Caco-2 (cell line): ENCODE measurements at regions not wholly inside any gene's neighbourhood (a gene's known extent, or its start where the extent isn't known, plus 50 kb on each side); places are given as distances from the start of the nearest gene placed in this dataset.

Experiments used
- BruUV-seq: library from RNA; stranded (reverse); fragments of 400-500 nt; replicated peaks from 2 replicates; lab custom pipeline; 2021; lab: Mats Ljungman, UMichigan
- CTCF ChIA-PET: fragments of 300-600 bp; sonication (Branson Sonifier 250); formaldehyde crosslinking; loops from one replicate; lab custom pipeline; 2022; ENCODE audit warnings: antibody characterized with exemption; lab: Charles Lee
- POLR2A ChIA-PET: fragments of 300-600 bp; sonication (Branson Sonifier 250); formaldehyde crosslinking; loops from one replicate; lab custom pipeline; 2022; ENCODE audit warnings: antibody characterized with exemption; lab: Charles Lee
- DNase-seq, 2 experiments: peaks; one replicate each; pipeline versions ENCODE4 v3.0.0 to v3.0.0-alpha.2; 2020 to 2022
- H3K27me3 ChIP-seq: replicated peaks from 2 replicates; pipeline ENCODE4 v1.6.0; 2011; ENCODE audit warnings: low read length; ENCODE audit not compliant: control insufficient read depth, insufficient read depth
- H3K36me3 ChIP-seq: 2 replicates; pipeline ENCODE4 v1.5.1; 2011; ENCODE audit warnings: low read length; ENCODE audit not compliant: control insufficient read depth, insufficient read depth
- H3K4me1 ChIP-seq: fragments of 250-450 bp; sonication (Bioruptor Pico); 2 replicates; pipeline ENCODE4 v1.5.1; 2020; ENCODE audit warnings: mild to moderate bottlenecking
- H3K4me3 ChIP-seq: 2 replicates; pipeline ENCODE4 v1.5.1; 2011; ENCODE audit warnings: low read depth, mild to moderate bottlenecking, control low read depth, low read length
- H3K9me3 ChIP-seq: fragments of 250-450 bp; sonication (Bioruptor Pico); 2 replicates; pipeline ENCODE4 v1.5.1; 2020; ENCODE audit warnings: mild to moderate bottlenecking, moderate library complexity
- H3K27ac Mint-ChIP-seq: one replicate; pipeline ENCODE4 v1.8.0; 2022; ENCODE audit warnings: mixed read lengths; ENCODE audit not compliant: unreplicated experiment
- H3K27me3 Mint-ChIP-seq: one replicate; pipeline ENCODE4 v1.8.0; 2022; ENCODE audit warnings: mixed read lengths; ENCODE audit not compliant: insufficient read depth, unreplicated experiment
- H3K36me3 Mint-ChIP-seq: one replicate; pipeline ENCODE4 v1.8.0; 2022; ENCODE audit warnings: mild to moderate bottlenecking, mixed read lengths; ENCODE audit not compliant: insufficient read depth, unreplicated experiment
- H3K4me1 Mint-ChIP-seq: one replicate; pipeline ENCODE4 v1.8.0; 2022; ENCODE audit warnings: low read depth, mixed read lengths; ENCODE audit not compliant: unreplicated experiment
- H3K4me3 Mint-ChIP-seq: one replicate; pipeline ENCODE4 v1.8.0; 2022; ENCODE audit warnings: mild to moderate bottlenecking, moderate library complexity, mixed read lengths; ENCODE audit not compliant: unreplicated experiment
- H3K9me3 Mint-ChIP-seq: one replicate; pipeline ENCODE4 v1.8.0; 2022; ENCODE audit warnings: mixed read lengths; ENCODE audit not compliant: unreplicated experiment
- intact Hi-C: fragments of 100-400 bp; cut with micrococcal nuclease; formaldehyde crosslinking; loops from one replicate; pipeline ENCODE4 v1.10.0; 2022; ENCODE audit not compliant: unreplicated experiment
- TF ChIP-seq, protein P1 (sequence below), 2 experiments: fragments of 200-600 bp in 1 of 2; IDR thresholded peaks; 1 replicate in 1 of 2; 2 replicates in 1 of 2; pipeline versions ENCODE4 v1.5.1 to v1.8.0; 2011 to 2022; ENCODE audit warnings: antibody characterized with exemption in 1 of 2, control low read depth in 1 of 2, inconsistent platforms in 1 of 2, low read depth in 1 of 2, low read length in 1 of 2, mild to moderate bottlenecking in 1 of 2, moderate library complexity in 1 of 2; ENCODE audit not compliant: insufficient read depth in 1 of 2, severe bottlenecking in 1 of 2, unreplicated experiment in 1 of 2

DNA sequence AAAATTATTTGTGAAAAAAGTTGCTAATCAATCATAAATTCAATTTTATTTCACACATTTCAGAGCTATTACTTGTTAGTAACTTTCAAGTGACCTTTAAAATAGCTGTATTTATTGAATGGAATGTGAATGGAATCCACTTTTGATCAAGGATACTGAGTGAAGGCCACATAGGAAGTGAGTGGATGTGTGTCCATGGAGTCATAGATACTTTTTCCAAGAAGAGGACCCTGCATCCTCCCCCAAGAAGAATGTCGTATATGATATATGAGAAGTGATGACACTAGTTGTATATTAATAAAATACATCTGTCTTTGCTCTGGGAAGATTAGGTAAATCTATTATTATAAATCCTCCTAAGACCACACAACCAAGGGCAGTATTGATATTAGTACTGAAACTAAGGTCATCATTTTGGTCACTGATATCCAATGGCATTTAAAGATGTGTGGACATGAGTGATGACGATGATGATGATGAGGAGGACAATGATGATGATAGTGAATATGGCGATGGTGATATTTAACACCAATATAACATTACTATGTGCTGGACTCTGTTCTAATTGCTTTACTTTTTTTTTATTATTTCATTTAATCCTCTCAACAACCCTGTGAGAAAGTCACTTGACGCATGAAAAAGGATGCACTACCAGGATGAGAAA lies 493.0 kb upstream of the NR2F2 start:
- Histone ChIP-seq H3K9me3 (no peaks in the 10 kb centered on the region; the same call in 1 of the 2 replicates), H3K36me3 (no peaks in the 10 kb centered on the region), H3K4me1 (no peaks in the 10 kb centered on the region), H3K4me3 (no peak overlapping the region), H3K27me3 (no peaks in the 10 kb centered on the region)
- Mint-ChIP-seq H3K27me3 (peaks cover 2% of the 10 kb centered on the region), H3K36me3 (no peaks in the 10 kb centered on the region), H3K4me3 (no peak overlapping the region), H3K9me3 (no peaks in the 10 kb centered on the region), H3K4me1 (no peaks in the 10 kb centered on the region), H3K27ac (no peak overlapping the region)
- ChIA-PET POLR2A (no interaction called here), CTCF (no interaction called here)
- intact Hi-C loops, result no loop called here
- BruUV-seq, result no TSS peak
- TF ChIP-seq, protein P1, sequence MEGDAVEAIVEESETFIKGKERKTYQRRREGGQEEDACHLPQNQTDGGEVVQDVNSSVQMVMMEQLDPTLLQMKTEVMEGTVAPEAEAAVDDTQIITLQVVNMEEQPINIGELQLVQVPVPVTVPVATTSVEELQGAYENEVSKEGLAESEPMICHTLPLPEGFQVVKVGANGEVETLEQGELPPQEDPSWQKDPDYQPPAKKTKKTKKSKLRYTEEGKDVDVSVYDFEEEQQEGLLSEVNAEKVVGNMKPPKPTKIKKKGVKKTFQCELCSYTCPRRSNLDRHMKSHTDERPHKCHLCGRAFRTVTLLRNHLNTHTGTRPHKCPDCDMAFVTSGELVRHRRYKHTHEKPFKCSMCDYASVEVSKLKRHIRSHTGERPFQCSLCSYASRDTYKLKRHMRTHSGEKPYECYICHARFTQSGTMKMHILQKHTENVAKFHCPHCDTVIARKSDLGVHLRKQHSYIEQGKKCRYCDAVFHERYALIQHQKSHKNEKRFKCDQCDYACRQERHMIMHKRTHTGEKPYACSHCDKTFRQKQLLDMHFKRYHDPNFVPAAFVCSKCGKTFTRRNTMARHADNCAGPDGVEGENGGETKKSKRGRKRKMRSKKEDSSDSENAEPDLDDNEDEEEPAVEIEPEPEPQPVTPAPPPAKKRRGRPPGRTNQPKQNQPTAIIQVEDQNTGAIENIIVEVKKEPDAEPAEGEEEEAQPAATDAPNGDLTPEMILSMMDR (IDR thresholded peaks at IDR 0.05; ENCODE audit: insufficient read depth in 1 of 2, low read depth in 1 of 2, low read length in 1 of 2, severe bottlenecking in 1 of 2, unreplicated experiment in 1 of 2), result no peak
- DNase-seq, result no peak

DNA sequence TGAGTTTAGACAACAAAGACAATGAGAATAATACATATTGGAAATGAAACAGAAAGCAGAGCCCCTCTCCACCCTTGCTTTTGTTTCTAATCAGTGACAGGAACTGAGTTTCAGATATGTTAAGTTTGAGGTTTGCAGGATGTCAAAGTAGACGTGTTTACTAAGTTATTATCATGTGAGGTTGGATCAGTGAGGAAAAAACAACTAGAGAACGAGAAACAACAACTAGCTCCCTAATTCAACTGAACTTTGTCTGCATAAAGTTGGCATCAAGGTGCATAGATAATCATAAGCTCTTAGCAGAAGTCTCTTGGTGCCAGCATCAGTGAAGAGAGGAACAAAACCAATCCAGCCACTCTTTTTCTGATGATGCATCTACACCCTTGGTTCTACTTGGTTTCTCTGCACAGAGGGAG lies 491.1 kb upstream of the NR2F2 start:
- Mint-ChIP-seq H3K9me3 (no peaks in the 10 kb centered on the region), H3K36me3 (no peaks in the 10 kb centered on the region), H3K27me3 (peaks cover 2% of the 10 kb centered on the region), H3K4me3 (no peak overlapping the region), H3K4me1 (no peaks in the 10 kb centered on the region), H3K27ac (no peak overlapping the region)
- H3K27me3 ChIP-seq, result no peaks in the 10 kb centered on the region
- ChIA-PET CTCF (no interaction called here), POLR2A (no interaction called here)
- DNase-seq, result no peak
- intact Hi-C loops, result no loop called here
- H3K9me3 ChIP-seq, result no peaks in the 10 kb centered on the region
- H3K4me3 ChIP-seq, result no peak overlapping the region
- BruUV-seq, result no TSS peak
- TF ChIP-seq, protein P1 (IDR thresholded peaks at IDR 0.05; ENCODE audit: insufficient read depth in 1 of 2, low read depth in 1 of 2, low read length in 1 of 2, severe bottlenecking in 1 of 2, unreplicated experiment in 1 of 2), result no peak
- H3K36me3 ChIP-seq, result no peaks in the 10 kb centered on the region
- no peaks in the 10 kb centered on the region for H3K4me1 ChIP-seq

DNA sequence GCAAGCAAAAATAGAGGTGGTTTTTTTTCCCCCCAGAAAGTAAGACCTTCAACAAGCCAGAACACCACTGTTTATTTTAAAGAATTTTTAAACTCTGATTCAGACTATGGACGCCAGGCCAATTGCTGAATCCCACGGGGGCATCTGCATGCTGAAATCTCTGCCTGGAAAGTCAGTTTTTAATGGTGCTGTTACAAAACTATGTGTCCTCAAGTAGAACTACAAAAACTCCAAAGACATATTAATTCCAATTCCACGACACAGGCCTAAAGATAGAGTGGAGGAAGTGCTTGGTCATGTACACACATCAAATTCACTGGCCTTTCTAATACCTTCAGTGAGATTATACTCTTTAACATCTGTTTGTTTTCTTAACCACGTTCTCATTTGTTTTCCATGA lies 490.5 kb upstream of the NR2F2 start:
- Mint-ChIP-seq H3K4me3 (no peak overlapping the region), H3K27ac (no peak overlapping the region), H3K27me3 (no peaks in the 10 kb centered on the region), H3K9me3 (no peaks in the 10 kb centered on the region), H3K36me3 (no peaks in the 10 kb centered on the region), H3K4me1 (no peaks in the 10 kb centered on the region)
- H3K9me3 ChIP-seq, result no peaks in the 10 kb centered on the region
- CTCF ChIA-PET, result no interaction called here
- no peaks in the 10 kb centered on the region for H3K27me3 ChIP-seq
- H3K4me3 ChIP-seq, result no peak overlapping the region
- no peak for DNase-seq
- intact Hi-C loops, result no loop called here
- POLR2A ChIA-PET, result no interaction called here
- H3K4me1 ChIP-seq, result no peaks in the 10 kb centered on the region
- no peaks in the 10 kb centered on the region for H3K36me3 ChIP-seq
- no TSS peak for BruUV-seq
- TF ChIP-seq, protein P1 (IDR thresholded peaks at IDR 0.05; ENCODE audit: insufficient read depth in 1 of 2, low read depth in 1 of 2, low read length in 1 of 2, severe bottlenecking in 1 of 2, unreplicated experiment in 1 of 2), result no peak
